Liver (tissue), 3 donors: ENCODE measurements at regions not wholly inside any gene's neighbourhood (a gene's known extent, or its start where the extent isn't known, plus 50 kb on each side); places are given as distances from the start of the nearest gene placed in this dataset.

ENCODE experiments used
- CTCF ChIP-seq: fragments of 150-350 bp; IDR thresholded peaks from 2 replicates; pipeline ENCODE4 v1.5.1; 2017; ENCODE audit warnings: improper control_type of control experiment, low read depth, low read length; ENCODE audit not compliant: missing input control
- EGR1 ChIP-seq, 2 donors: IDR thresholded peaks; 2 replicates each; pipeline ENCODE4 v1.6.1; 2016 to 2018; ENCODE audit warnings: antibody characterized with exemption in 2 of 2, low read depth in 2 of 2
- JUND ChIP-seq, 2 donors: IDR thresholded peaks; 2 replicates each; pipeline ENCODE4 v1.6.1; 2016; ENCODE audit warnings: antibody characterized with exemption in 2 of 2
- RXRA ChIP-seq, 2 donors: IDR thresholded peaks; 2 replicates each; pipeline ENCODE4 v1.6.1; 2017 to 2018; ENCODE audit warnings: antibody characterized with exemption in 2 of 2, mild to moderate bottlenecking in 1 of 2
- TAF1 ChIP-seq: conservative IDR thresholded peaks from 2 replicates; pipeline ENCODE4 v1.6.1; 2016; ENCODE audit warnings: antibody characterized with exemption, mild to moderate bottlenecking
- TF ChIP-seq, protein P1 (sequence below): IDR thresholded peaks from 2 replicates; pipeline ENCODE4 v1.6.1; 2016; ENCODE audit warnings: antibody characterized with exemption, mild to moderate bottlenecking
- TF ChIP-seq, protein P2 (sequence below): IDR thresholded peaks from 2 replicates; pipeline ENCODE4 v1.6.1; 2016; ENCODE audit warnings: antibody characterized with exemption
- donor health status: healthy.
- donor health status: healthy.

- no peak for TF ChIP-seq EGR1 (IDR thresholded peaks at IDR 0.05; ENCODE audit: low read depth in 2 of 2)
- no peak for TF ChIP-seq RXRA (IDR thresholded peaks at IDR 0.05)
- TF ChIP-seq CTCF = no peak
- TF ChIP-seq, protein P1, sequence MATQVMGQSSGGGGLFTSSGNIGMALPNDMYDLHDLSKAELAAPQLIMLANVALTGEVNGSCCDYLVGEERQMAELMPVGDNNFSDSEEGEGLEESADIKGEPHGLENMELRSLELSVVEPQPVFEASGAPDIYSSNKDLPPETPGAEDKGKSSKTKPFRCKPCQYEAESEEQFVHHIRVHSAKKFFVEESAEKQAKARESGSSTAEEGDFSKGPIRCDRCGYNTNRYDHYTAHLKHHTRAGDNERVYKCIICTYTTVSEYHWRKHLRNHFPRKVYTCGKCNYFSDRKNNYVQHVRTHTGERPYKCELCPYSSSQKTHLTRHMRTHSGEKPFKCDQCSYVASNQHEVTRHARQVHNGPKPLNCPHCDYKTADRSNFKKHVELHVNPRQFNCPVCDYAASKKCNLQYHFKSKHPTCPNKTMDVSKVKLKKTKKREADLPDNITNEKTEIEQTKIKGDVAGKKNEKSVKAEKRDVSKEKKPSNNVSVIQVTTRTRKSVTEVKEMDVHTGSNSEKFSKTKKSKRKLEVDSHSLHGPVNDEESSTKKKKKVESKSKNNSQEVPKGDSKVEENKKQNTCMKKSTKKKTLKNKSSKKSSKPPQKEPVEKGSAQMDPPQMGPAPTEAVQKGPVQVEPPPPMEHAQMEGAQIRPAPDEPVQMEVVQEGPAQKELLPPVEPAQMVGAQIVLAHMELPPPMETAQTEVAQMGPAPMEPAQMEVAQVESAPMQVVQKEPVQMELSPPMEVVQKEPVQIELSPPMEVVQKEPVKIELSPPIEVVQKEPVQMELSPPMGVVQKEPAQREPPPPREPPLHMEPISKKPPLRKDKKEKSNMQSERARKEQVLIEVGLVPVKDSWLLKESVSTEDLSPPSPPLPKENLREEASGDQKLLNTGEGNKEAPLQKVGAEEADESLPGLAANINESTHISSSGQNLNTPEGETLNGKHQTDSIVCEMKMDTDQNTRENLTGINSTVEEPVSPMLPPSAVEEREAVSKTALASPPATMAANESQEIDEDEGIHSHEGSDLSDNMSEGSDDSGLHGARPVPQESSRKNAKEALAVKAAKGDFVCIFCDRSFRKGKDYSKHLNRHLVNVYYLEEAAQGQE = no peak
- TF ChIP-seq, protein P2, sequence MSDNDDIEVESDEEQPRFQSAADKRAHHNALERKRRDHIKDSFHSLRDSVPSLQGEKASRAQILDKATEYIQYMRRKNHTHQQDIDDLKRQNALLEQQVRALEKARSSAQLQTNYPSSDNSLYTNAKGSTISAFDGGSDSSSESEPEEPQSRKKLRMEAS = no peak
- no peak for TF ChIP-seq TAF1
- no peak for TF ChIP-seq JUND (IDR thresholded peaks at IDR 0.05)
These were observed 112.5 kb upstream of the PRNP start for GRCh38 chr20:4573564-4574355.
